PC-9 (cell line): ENCODE measurements at regions not wholly inside any gene's neighbourhood (a gene's known extent, or its start where the extent isn't known, plus 50 kb on each side); places are given as distances from the start of the nearest gene placed in this dataset.

Experiments used
- EZH2 ChIP-seq: fragments of 200-600 bp; sonication (generic); IDR thresholded peaks from 2 replicates; pipeline ENCODE4 v1.8.0; 2017; ENCODE audit warnings: antibody characterized with exemption, low read depth
- TF ChIP-seq, protein P1 (sequence below): fragments of 200-600 bp; sonication (generic); conservative IDR thresholded peaks from 2 replicates; pipeline ENCODE4 v1.6.1; 2017; ENCODE audit warnings: mixed run types, antibody characterized with exemption, mild to moderate bottlenecking, moderate library complexity

DNA sequence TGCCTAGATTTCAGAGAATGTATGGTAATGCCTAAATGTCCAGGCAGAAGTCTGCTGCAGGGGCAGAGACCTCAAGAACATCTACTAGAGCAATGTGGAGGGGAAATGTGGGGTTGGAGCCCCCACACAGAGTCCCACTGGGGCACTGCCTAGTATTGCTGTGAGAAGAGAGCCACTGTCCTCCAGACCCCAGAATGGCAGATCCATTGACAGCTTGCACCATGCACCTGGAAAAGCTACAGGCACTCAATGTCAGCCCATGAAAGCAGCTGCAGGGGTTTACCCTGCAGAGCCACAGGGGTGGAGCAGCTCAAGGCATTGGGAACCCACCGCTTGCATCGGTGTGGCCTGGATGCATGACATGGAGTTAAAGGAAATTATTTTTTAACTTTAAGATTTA is 314.1 kb downstream of the CYRIA start:
- TF ChIP-seq, protein P1, sequence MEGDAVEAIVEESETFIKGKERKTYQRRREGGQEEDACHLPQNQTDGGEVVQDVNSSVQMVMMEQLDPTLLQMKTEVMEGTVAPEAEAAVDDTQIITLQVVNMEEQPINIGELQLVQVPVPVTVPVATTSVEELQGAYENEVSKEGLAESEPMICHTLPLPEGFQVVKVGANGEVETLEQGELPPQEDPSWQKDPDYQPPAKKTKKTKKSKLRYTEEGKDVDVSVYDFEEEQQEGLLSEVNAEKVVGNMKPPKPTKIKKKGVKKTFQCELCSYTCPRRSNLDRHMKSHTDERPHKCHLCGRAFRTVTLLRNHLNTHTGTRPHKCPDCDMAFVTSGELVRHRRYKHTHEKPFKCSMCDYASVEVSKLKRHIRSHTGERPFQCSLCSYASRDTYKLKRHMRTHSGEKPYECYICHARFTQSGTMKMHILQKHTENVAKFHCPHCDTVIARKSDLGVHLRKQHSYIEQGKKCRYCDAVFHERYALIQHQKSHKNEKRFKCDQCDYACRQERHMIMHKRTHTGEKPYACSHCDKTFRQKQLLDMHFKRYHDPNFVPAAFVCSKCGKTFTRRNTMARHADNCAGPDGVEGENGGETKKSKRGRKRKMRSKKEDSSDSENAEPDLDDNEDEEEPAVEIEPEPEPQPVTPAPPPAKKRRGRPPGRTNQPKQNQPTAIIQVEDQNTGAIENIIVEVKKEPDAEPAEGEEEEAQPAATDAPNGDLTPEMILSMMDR: no peak
- TF ChIP-seq EZH2: no peak
